ENCODE measurements at regions not wholly inside any gene's neighbourhood (a gene's known extent, or its start where the extent isn't known, plus 50 kb on each side); places are given as distances from the start of the nearest gene placed in this dataset.
"Not testable (repeated sequence)": the region's sequence is repeated elsewhere in the genome, so short reads cannot be mapped to it uniquely, and the experiment has no call there.

DNA sequence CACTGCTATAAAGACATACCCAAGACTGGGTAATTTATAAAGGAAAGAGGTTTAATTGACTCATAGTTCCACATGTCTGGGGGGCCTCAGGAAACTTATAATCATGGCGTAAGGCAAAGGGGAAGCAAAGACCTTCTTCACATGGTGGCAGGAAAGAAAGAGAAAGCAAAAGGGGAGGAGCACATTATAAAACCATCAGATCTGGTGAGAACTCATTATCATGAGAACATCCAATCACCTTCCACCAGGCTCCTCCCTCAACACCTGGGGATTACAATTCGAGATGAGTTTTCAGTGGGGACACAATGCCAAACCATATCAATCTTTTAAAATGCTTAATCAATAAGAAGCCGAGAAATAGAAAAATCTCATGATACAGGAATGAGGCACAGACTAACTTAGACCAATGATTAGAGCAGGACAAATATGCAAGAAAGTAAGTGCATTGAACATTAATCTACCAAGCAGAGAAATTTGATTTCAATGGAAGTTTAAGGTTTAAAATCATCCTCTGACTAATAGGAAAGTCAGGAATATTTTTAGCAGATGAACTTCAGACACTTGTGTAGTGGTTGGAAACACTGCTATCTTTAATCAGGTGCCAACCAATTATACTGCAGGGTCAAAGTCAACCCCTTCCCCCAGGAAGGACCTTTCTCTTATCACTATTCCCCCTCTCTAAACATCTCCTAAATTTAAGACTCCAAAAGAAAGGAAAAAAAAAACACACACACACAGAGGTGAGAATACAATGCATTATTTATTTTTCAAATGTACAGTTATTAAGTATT, 259.2 kb downstream of the IRS1 start:
- Histone ChIP-seq H3K4me3 (no peak overlapping the region), H3K36me3 (ENCODE audit: low read depth) (no peaks in the 10 kb centered on the region), H3K9me3 (no peaks in the 10 kb centered on the region), H3K4me1 (ENCODE audit: low read depth) (no peaks in the 10 kb centered on the region)
- TF ChIP-seq, protein P1, sequence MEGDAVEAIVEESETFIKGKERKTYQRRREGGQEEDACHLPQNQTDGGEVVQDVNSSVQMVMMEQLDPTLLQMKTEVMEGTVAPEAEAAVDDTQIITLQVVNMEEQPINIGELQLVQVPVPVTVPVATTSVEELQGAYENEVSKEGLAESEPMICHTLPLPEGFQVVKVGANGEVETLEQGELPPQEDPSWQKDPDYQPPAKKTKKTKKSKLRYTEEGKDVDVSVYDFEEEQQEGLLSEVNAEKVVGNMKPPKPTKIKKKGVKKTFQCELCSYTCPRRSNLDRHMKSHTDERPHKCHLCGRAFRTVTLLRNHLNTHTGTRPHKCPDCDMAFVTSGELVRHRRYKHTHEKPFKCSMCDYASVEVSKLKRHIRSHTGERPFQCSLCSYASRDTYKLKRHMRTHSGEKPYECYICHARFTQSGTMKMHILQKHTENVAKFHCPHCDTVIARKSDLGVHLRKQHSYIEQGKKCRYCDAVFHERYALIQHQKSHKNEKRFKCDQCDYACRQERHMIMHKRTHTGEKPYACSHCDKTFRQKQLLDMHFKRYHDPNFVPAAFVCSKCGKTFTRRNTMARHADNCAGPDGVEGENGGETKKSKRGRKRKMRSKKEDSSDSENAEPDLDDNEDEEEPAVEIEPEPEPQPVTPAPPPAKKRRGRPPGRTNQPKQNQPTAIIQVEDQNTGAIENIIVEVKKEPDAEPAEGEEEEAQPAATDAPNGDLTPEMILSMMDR (IDR thresholded peaks at IDR 0.05), result no peak
- intact Hi-C loops (cut with DNase I, micrococcal nuclease), result no loop called here
- DNase-seq, result no peak
- no peak for ATAC-seq

DNA sequence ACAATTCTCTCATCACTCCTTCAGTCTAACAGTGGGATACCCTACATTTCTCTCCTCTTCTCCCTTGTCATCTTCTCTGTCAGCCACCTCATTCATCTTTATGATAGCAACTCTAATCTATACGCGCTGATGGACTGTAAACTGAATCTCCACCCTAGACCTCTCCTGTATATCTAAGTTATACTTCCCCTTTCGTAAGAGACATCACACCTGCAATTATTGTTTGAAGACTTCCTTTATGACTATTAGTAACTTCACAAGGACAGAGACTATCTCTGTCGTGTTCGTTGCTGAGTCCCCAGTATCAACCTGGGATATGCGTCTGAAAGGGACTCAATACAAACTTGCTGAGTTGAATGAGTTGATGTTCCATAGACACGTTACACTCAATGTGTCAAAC, 263.2 kb downstream of the IRS1 start:
- TF ChIP-seq, protein P1 (IDR thresholded peaks at IDR 0.05), result no peak
- no peak overlapping the region for H3K4me3 ChIP-seq
- no peaks in the 10 kb centered on the region for H3K4me1 ChIP-seq (ENCODE audit: low read depth)
- no peak for DNase-seq
- H3K9me3 ChIP-seq, result no peaks in the 10 kb centered on the region
- no peak for ATAC-seq
- no peaks in the 10 kb centered on the region for H3K36me3 ChIP-seq (ENCODE audit: low read depth)
- intact Hi-C loops (cut with DNase I, micrococcal nuclease), result no loop called here

DNA sequence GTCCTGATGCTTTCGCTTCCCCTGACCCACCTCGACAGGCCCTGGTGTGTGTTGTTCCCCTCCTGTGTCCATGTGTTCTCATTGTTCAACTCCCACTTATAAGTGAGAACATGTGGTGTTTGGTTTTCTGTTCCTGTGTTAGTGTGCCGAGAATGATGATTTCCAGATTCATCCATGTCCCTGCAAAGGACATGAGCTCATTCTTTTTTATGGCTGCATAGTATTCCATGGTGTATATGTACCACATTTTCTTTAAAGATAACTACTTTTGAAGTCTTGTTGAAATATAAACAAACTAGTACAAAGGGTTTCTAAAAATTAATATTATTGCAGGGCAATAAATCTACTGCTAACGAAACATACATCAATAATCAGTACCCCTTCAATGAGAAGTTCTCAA, 266.6 kb downstream of the IRS1 start:
- H3K4me3 ChIP-seq; ATAC-seq; intact Hi-C loops (cut with DNase I, micrococcal nuclease); DNase-seq; H3K4me1 ChIP-seq (ENCODE audit: low read depth); H3K36me3 ChIP-seq (ENCODE audit: low read depth); H3K9me3 ChIP-seq: not testable (repeated sequence)

DNA sequence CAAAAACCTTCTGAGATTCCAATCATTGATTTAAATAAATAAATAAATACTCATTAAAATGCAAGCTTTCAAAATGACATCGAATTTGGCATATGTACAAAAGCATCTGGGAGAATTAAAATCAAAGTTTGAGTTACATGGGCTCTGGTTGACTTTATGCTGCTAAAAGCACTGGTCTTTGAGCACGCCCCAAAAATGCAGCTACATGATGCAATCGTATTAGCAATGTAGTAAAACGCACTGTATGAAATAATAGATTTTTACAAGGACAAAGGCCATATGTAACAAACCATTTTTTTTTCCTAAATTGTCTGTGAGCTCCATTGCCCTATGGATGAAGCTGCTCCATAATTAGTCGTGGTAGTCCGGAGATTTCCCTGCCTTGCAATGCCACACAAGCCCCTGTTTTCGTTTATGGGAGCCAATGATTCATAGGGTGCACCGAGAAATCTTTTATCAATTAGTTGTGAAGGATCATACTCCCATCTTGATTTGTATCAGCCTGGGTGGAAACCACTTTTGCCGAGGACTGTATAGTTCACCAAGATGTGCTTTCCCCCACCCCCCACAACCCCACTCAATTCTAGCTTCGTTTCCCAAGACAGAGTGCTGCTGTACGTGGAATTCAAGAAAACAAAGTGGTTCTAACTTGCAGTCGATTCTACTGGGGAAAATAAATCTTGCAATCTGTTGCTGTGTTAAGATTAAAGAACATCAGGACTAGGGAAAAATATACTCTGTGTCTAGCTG, 268.4 kb downstream of the IRS1 start:
- H3K36me3 ChIP-seq (ENCODE audit: low read depth), result no peaks in the 10 kb centered on the region
- H3K9me3 ChIP-seq, result no peaks in the 10 kb centered on the region
- H3K4me1 ChIP-seq (ENCODE audit: low read depth), result no peaks in the 10 kb centered on the region
- TF ChIP-seq, protein P1 (IDR thresholded peaks at IDR 0.05), result no peak
- no peak for DNase-seq
- ATAC-seq, result no peak
- no peak overlapping the region for H3K4me3 ChIP-seq
- intact Hi-C loops (cut with DNase I, micrococcal nuclease), result no loop called here

DNA sequence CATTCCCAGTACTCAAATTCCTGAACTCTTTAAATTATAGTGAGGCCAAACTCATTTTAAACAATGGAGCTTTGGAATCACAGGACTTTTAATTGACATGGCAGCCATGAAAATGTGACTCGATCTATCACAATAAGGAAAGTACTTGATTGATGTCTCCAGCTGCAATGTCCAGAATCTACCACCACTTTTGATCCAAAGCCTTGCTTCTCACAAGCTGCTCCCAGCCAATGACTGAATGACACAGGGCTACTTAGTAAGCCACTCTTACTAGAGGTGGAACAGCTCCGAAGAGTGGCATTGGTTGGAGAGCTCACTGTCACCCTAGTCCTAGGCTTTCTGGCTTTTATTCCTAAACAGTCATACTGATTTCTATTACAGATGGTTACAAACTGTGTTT, 270.1 kb downstream of the IRS1 start:
- no peaks in the 10 kb centered on the region for H3K36me3 ChIP-seq (ENCODE audit: low read depth)
- TF ChIP-seq, protein P1 (IDR thresholded peaks at IDR 0.05), result no peak
- no peaks in the 10 kb centered on the region for H3K4me1 ChIP-seq (ENCODE audit: low read depth)
- no peak for ATAC-seq
- DNase-seq, result no peak
- intact Hi-C loops (cut with DNase I, micrococcal nuclease), result no loop called here
- no peak overlapping the region for H3K4me3 ChIP-seq
- no peaks in the 10 kb centered on the region for H3K9me3 ChIP-seq

DNA sequence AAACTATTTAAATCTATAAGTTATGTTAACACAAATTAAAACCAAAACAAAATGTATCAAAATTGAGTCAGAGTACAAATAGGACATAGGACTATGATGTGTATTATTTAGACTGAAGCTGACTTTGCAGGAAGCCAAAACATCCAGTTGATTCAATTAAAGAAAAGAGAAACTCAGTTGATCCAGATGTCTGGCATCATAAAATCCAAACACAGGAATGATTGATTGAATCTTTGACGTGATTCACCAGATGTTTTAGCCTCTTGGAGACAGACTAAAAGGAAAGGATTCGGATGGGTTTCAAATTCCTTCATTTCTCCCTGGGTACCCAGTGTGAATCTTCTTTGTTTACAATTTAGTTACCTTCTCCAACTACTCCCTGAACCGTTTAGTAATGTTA, 272.9 kb downstream of the IRS1 start:
- TF ChIP-seq, protein P1 (IDR thresholded peaks at IDR 0.05), result no peak
- DNase-seq, result no peak
- Histone ChIP-seq H3K4me1 (ENCODE audit: low read depth) (no peaks in the 10 kb centered on the region), H3K36me3 (ENCODE audit: low read depth) (no peaks in the 10 kb centered on the region), H3K4me3 (no peak overlapping the region), H3K9me3 (no peaks in the 10 kb centered on the region)
- ATAC-seq, result no peak
- intact Hi-C loops (cut with DNase I, micrococcal nuclease), result no loop called here
